Lower lobe of right lung (tissue), 2 donors: ENCODE measurements at regions not wholly inside any gene's neighbourhood (a gene's known extent, or its start where the extent isn't known, plus 50 kb on each side); places are given as distances from the start of the nearest gene placed in this dataset.

Experiments used
- ATAC-seq, 2 donors: fragments of 200-7000 bp; cut with Tn5 transposase; one replicate each; pipeline ENCODE4 v1.9.1; 2020 to 2022; ENCODE audit warnings: mild to moderate bottlenecking in 2 of 2, moderate library complexity in 2 of 2
- DNase-seq: peaks from one replicate; pipeline ENCODE4 v3.0.0-alpha.2; 2020
- H3K27ac ChIP-seq: fragments of 200-600 bp; one replicate; pipeline ENCODE4 v1.8.0; 2022
- H3K27me3 ChIP-seq: fragments of 200-600 bp; one replicate; pipeline ENCODE4 v1.8.0; 2022; ENCODE audit warnings: low read depth
- H3K36me3 ChIP-seq: fragments of 200-600 bp; one replicate; pipeline ENCODE4 v1.8.0; 2022; ENCODE audit warnings: mild to moderate bottlenecking
- H3K4me1 ChIP-seq: fragments of 200-600 bp; one replicate; pipeline ENCODE4 v1.8.0; 2022
- H3K4me3 ChIP-seq: fragments of 200-600 bp; one replicate; pipeline ENCODE4 v1.8.0; 2022; ENCODE audit warnings: mild to moderate bottlenecking
- H3K9me3 ChIP-seq: fragments of 200-600 bp; one replicate; pipeline ENCODE4 v1.8.0; 2022
- intact Hi-C: fragments of 100-400 bp; cut with DNase I; formaldehyde crosslinking; loops from one replicate; pipeline ENCODE4 v1.11.0; 2022
- TF ChIP-seq, protein P1 (sequence below): fragments of 200-600 bp; IDR thresholded peaks from one replicate; pipeline ENCODE4 v1.8.0; 2022; ENCODE audit warnings: antibody characterized with exemption, mild to moderate bottlenecking
- donor health status: DM: no; HTN: yes; CAD: no; lungs with severe emphysema.

DNA sequence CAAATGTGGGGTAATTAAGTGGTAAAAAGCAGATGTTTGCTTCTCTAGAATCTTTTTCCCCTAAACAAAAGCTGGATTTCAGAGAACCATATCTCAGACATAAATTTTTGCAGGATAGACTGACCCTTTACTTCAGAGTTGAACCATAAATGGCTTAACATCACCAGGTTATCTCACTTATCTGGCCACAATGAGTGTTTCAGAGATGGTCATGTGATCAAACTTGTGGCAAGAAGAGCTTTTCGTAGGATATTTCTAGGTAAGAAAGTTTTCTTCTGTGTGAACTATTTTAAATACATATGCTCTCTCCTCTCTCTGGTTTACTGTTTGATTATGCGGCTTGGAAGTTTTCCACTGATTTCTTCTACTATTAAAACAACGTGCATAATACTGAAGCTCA, 270.2 kb upstream of the TFAP2D start:
- Histone ChIP-seq H3K4me1 (no peaks in the 10 kb centered on the region), H3K36me3 (no peaks in the 10 kb centered on the region), H3K9me3 (no peaks in the 10 kb centered on the region), H3K4me3 (no peak overlapping the region), H3K27ac (no peak overlapping the region), H3K27me3 (no peaks in the 10 kb centered on the region)
- no peak for ATAC-seq
- TF ChIP-seq, protein P1, sequence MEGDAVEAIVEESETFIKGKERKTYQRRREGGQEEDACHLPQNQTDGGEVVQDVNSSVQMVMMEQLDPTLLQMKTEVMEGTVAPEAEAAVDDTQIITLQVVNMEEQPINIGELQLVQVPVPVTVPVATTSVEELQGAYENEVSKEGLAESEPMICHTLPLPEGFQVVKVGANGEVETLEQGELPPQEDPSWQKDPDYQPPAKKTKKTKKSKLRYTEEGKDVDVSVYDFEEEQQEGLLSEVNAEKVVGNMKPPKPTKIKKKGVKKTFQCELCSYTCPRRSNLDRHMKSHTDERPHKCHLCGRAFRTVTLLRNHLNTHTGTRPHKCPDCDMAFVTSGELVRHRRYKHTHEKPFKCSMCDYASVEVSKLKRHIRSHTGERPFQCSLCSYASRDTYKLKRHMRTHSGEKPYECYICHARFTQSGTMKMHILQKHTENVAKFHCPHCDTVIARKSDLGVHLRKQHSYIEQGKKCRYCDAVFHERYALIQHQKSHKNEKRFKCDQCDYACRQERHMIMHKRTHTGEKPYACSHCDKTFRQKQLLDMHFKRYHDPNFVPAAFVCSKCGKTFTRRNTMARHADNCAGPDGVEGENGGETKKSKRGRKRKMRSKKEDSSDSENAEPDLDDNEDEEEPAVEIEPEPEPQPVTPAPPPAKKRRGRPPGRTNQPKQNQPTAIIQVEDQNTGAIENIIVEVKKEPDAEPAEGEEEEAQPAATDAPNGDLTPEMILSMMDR = no peak
- no peak for DNase-seq
- intact Hi-C loops = no loop called here

DNA sequence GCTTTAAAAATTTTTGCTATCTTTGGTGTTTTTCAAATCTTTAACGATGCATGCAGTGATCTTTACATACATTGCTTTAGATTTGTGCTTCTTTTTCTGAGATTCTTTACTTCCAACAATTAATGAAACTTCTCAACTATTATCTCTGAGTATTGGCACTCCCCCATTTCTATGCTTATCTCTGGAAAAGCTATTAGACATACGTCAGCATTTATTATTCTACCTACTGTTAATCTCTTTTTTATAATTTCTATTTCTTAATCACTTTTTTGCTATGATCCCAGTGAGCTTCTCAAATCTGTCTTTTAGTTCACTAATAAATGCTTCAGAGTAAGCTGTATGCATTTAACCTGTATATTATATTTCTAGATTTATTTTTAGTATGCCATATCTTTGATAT, 264.2 kb upstream of the TFAP2D start:
- ATAC-seq (no peak), DNase-seq (no peak)
- Histone ChIP-seq H3K4me1 (no peaks in the 10 kb centered on the region), H3K9me3 (no peaks in the 10 kb centered on the region), H3K27me3 (no peaks in the 10 kb centered on the region), H3K4me3 (no peak overlapping the region), H3K27ac (no peak overlapping the region), H3K36me3 (no peaks in the 10 kb centered on the region)
- intact Hi-C loops = no loop called here
- TF ChIP-seq, protein P1 = no peak

DNA sequence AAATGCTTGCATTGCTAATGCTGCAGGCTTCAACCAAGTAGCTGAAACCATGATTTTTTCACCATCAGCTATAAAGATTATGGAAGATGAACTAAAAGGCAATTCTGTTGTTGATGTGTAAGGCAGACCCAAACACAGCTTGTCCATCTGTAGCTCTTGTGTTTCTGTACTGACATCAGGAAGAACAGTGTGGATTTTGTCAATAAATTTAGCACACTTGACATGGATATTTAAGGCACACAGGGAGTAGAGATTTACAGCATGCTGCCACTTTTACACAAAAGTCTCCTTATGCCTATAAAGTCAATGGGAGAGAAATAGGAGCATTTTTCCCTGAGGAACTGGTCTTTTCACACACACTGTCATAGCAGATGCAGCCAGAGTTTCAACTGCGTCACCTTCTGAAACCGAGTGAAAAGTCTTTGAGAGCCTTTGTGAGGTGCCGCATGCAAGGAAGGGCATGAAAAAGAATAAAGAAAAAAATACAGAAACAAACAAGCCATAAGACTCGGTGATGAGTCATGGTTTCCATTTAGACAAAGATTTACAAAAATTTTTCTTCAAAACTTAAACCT, 261.4 kb upstream of the TFAP2D start:
- Histone ChIP-seq H3K9me3 (no peaks in the 10 kb centered on the region), H3K27ac (no peak overlapping the region), H3K36me3 (no peaks in the 10 kb centered on the region), H3K27me3 (no peaks in the 10 kb centered on the region), H3K4me3 (no peak overlapping the region), H3K4me1 (no peaks in the 10 kb centered on the region)
- DNase-seq (no peak), ATAC-seq (no peak)
- intact Hi-C loops = no loop called here
- TF ChIP-seq, protein P1 = no peak

DNA sequence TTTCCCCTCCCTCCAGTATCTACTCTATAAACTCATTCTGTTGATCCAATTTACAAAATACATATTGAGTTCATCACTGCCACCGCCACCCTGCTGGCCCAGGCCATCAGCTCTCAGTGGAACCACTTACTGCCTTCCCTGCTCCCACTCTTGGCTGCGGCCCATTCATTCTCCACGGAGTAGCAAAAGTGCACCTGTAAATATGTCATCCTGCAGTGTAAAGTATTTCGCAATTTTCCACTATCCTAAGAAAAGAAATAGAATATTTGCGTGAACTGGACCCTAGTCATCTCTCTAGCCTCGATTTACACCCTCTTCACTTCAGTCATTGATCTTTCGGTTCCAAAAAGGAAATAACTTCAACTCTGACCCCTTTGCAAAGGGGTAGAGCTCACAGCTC, 258.3 kb upstream of the TFAP2D start:
- no peak for DNase-seq
- Histone ChIP-seq H3K4me1 (no peaks in the 10 kb centered on the region), H3K4me3 (no peak overlapping the region), H3K36me3 (no peaks in the 10 kb centered on the region), H3K27ac (no peak overlapping the region), H3K27me3 (no peaks in the 10 kb centered on the region), H3K9me3 (no peaks in the 10 kb centered on the region)
- TF ChIP-seq, protein P1 = no peak
- intact Hi-C loops = no loop called here
- no peak for ATAC-seq

DNA sequence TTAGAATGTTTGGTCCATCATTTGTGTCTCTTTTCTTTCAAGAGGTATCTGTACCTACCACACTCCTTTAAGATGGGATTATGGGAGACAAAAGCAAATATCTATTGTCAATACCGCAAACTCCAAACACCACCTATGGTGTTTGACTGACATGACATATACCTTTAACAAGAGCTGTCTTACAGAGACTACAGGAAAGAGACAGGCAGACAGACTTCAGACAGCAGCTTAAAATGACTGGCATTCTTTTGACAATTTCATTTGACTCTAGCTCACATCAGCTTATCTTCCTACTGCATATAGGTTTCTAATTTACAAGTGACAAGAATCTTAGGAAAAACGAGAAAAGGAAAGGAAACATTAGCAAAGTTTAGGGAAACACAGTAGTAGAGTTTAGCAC, 256.0 kb upstream of the TFAP2D start:
- Histone ChIP-seq H3K27ac (no peak overlapping the region), H3K36me3 (no peaks in the 10 kb centered on the region), H3K27me3 (no peaks in the 10 kb centered on the region), H3K4me1 (no peaks in the 10 kb centered on the region), H3K9me3 (no peaks in the 10 kb centered on the region), H3K4me3 (no peak overlapping the region)
- TF ChIP-seq, protein P1 = no peak
- intact Hi-C loops = no loop called here
- DNase-seq = no peak
- no peak for ATAC-seq

DNA sequence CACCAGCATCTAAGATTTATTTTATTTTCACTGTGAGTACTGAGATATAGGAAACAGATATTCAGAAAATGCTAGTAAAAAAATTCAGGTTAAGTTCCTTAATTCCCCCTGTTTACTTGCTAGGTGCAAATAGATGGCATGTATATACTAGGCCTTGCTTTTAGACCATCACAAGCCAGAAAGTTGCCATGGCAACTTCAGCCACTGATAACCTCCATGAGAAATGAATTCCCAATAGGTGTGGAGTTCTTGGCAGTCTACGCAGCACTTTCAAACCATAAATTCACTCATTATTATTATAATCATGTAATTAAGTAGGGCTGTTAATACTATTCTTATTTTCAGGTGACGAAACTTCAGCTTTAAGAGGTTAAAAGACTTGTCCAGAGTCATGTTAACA, 251.6 kb upstream of the TFAP2D start:
- no peak overlapping the region for H3K27ac ChIP-seq
- H3K9me3 ChIP-seq = no peaks in the 10 kb centered on the region
- TF ChIP-seq, protein P1 = no peak
- DNase-seq (no peak), ATAC-seq (no peak)
- no peaks in the 10 kb centered on the region for H3K36me3 ChIP-seq
- intact Hi-C loops = no loop called here
- H3K4me1 ChIP-seq = no peaks in the 10 kb centered on the region
- no peaks in the 10 kb centered on the region for H3K27me3 ChIP-seq
- no peak overlapping the region for H3K4me3 ChIP-seq
